RCC 7860 (cell line): ENCODE measurements at regions not wholly inside any gene's neighbourhood (a gene's known extent, or its start where the extent isn't known, plus 50 kb on each side); places are given as distances from the start of the nearest gene placed in this dataset.

Experiments
- DNase-seq: peaks from one replicate; pipeline ENCODE4 v3.0.0-alpha.2; 2015; ENCODE audit warnings: low spot score
- FAIRE-seq: peaks from 2 replicates; lab custom pipeline; 2012; peaks lifted over from hg19 to GRCh38; lab: Jason Lieb, UNC

GRCh38 chr2:120683701-120684100 lies 52.0 kb upstream of the GLI2 start:
- no peak for DNase-seq
- no peak for FAIRE-seq

GRCh38 chr2:120684289-120685065 lies 51.2 kb upstream of the GLI2 start:
- DNase-seq, result no peak
- no peak for FAIRE-seq

DNA sequence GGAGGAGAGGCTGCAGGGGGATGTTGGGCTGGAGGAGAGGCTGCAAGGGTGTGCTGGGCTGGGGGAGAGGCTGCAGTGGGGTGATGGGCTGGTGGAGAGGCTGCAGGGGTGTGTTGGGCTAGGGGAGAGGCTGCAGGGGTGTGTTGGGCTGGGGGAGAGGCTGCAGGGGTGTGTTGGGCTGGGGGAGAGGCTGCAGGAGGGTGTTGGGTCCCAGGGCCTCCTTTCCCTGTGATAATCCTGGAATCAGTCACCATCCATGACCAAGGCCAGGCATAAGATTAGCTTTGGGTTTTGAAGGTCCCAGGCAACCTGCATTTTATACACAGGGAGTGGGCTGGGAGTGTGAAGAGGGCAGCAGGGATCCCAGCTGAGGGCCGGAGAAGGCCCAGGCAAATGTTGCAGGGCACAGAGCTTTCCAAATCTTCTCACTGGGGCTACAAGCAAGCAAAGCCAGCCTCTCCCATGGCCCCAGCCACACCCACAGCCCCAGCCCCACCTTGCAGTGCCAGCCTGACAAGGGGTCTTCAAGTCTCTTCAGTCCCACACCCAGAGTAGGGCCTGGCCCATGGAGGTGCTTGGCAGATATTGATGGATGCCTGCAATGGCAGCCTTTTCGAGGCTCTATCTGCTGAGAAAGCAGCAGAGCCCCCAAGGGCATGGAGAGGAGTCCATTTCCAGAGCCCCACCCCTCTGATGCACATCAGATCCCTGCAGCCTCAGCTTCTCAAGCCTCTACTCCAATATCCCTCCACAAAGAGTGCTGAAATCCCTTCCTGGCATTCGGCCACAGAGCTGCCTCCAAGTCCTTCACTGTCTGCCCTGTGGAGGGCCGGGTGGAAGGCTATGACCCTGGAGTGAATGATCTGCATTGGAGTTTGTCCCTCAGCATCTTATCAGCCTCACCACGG lies 50.3 kb upstream of the GLI2 start:
- FAIRE-seq, result no peak

More for the DNA sequence above, 50.3 kb upstream of the GLI2 start:
- no peak for DNase-seq
